Suprapubic skin (tissue), 3 donors: ENCODE measurements at regions not wholly inside any gene's neighbourhood (a gene's known extent, or its start where the extent isn't known, plus 50 kb on each side); places are given as distances from the start of the nearest gene placed in this dataset.

Experiments
- POLR2AphosphoS5 ChIP-seq, 3 donors: sonication (generic); formaldehyde crosslinking; IDR thresholded peaks; one replicate each; pipeline ENCODE4 v1.6.1; 2017; ENCODE audit warnings: antibody characterized with exemption in 3 of 3
- TF ChIP-seq, protein P1 (sequence below), 2 donors: fragments of 200-600 bp in 1 of 2; fragments of 450-650 bp in 1 of 2; sonication (generic) in 1 of 2; IDR thresholded peaks; one replicate each; pipeline ENCODE4 v1.5.1; 2016 to 2019; ENCODE audit warnings: antibody characterized with exemption in 2 of 2, mild to moderate bottlenecking in 1 of 2, moderate library complexity in 1 of 2

- TF ChIP-seq, protein P1, sequence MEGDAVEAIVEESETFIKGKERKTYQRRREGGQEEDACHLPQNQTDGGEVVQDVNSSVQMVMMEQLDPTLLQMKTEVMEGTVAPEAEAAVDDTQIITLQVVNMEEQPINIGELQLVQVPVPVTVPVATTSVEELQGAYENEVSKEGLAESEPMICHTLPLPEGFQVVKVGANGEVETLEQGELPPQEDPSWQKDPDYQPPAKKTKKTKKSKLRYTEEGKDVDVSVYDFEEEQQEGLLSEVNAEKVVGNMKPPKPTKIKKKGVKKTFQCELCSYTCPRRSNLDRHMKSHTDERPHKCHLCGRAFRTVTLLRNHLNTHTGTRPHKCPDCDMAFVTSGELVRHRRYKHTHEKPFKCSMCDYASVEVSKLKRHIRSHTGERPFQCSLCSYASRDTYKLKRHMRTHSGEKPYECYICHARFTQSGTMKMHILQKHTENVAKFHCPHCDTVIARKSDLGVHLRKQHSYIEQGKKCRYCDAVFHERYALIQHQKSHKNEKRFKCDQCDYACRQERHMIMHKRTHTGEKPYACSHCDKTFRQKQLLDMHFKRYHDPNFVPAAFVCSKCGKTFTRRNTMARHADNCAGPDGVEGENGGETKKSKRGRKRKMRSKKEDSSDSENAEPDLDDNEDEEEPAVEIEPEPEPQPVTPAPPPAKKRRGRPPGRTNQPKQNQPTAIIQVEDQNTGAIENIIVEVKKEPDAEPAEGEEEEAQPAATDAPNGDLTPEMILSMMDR (IDR thresholded peaks at IDR 0.05), result no peak
- no peak for TF ChIP-seq POLR2AphosphoS5 (IDR thresholded peaks at IDR 0.05)
Measured at GRCh38 chrX:129037389-129037788, 485.9 kb downstream of the SMARCA1 start.
